ENCODE measurements at regions not wholly inside any gene's neighbourhood (a gene's known extent, or its start where the extent isn't known, plus 50 kb on each side); places are given as distances from the start of the nearest gene placed in this dataset.
"Not testable (repeated sequence)": the region's sequence is repeated elsewhere in the genome, so short reads cannot be mapped to it uniquely, and the experiment has no call there.

DNA sequence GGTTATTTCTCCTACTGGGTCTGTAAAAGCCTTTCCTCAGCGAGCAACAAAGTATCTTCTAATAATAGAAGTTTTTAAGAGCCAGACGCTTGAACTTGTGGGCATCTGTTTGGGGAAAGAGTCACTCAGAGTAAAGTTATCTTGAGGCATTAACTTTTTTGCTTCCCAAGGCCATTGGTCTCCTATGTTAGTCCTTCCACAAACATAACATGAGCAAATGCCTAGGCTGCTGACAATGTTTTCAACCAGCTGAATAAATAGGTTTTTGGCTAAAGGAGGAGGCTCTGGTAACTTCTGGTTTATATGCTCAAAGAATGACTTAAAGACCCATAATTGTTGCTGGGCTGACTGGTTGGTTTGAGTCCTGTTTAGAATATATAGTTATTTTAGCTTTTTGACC lies 213.5 kb upstream of the SYNCRIP start:
- no peak overlapping the region for H3K4me3 ChIP-seq (ENCODE audit: control insufficient read depth, low read depth, low read length)
- no peak for DNase-seq (ENCODE audit: low read depth)
- TF ChIP-seq CTCF (IDR thresholded peaks at IDR 0.05; ENCODE audit: control insufficient read depth, insufficient read depth, low read depth, low read length, missing control alignments), result no peak

DNA sequence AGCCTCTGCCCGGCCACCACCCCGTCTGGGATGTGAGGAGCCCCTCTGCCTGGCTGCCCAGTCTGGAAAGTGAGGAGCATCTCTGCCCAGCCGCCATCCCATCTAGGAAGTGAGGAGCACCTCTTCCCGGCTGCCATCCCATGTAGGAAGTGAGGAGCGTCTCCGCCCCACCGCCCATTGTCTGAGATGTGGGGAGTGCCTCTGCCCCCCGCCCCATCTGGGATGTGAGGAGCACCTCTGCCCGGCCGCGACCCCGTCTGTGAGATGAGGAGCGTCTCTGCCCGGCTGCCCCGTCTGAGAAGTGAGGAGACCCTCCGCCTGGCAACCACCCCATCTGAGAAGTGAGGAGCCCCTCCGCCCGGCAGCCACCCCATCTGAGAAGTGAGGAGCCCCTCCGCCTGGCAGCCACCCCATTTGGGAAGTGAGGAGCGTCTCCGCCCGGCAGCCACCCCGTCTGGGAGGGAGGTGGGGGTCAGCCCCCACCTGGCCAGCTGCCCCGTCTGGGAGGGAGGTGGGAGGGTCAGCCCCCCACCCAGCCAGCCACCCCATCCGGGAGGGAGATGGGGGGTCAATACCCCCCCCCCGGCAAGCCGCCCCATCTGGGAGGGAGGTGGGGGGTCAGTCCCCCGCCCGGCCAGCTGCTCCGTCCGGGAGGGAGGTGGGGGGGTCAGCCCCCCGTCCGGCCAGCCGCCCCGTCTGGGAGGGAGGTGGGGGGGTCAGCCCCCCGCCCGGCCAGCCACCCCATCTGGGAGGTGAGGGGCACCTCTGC lies 195.8 kb upstream of the SYNCRIP start:
- DNase-seq (ENCODE audit: low read depth); H3K4me3 ChIP-seq (ENCODE audit: control insufficient read depth, low read depth, low read length): not testable (repeated sequence)

- H3K4me3 ChIP-seq (ENCODE audit: control insufficient read depth, low read depth, low read length), result no peak overlapping the region
- no peak for DNase-seq (ENCODE audit: low read depth)
- TF ChIP-seq CTCF (IDR thresholded peaks at IDR 0.05; ENCODE audit: control insufficient read depth, insufficient read depth, low read depth, low read length, missing control alignments), result no peak
Observed at GRCh38 chr6:85828973-85829372, 186.3 kb upstream of the SYNCRIP start.

DNA sequence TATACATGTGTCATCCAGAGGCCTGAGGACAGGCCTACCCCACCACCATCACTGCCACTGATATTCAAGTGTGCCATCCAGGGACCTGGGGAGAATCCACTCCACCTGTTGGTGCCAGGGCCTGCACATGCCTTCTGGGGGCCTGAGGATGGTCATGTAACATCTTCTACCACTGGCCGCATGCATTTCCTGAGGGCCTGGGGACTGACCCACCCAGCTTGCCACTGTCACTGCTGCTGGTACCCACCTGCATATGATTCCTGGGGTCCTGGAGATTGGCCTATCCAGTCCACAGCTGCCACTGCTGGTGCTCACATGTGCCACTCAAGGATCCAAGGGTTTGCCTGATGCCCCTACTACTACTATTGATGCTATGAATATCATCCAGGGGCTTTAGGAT lies 184.3 kb upstream of the SYNCRIP start:
- no peak for TF ChIP-seq CTCF (IDR thresholded peaks at IDR 0.05; ENCODE audit: control insufficient read depth, insufficient read depth, low read depth, low read length, missing control alignments)
- no peak for DNase-seq (ENCODE audit: low read depth)
- no peak overlapping the region for H3K4me3 ChIP-seq (ENCODE audit: control insufficient read depth, low read depth, low read length)

- no peak for TF ChIP-seq CTCF (IDR thresholded peaks at IDR 0.05; ENCODE audit: control insufficient read depth, insufficient read depth, low read depth, low read length, missing control alignments)
- H3K4me3 ChIP-seq (ENCODE audit: control insufficient read depth, low read depth, low read length), result no peak overlapping the region
- DNase-seq (ENCODE audit: low read depth), result no peak
Observed at GRCh38 chr6:85824329-85824728, 181.6 kb upstream of the SYNCRIP start.

GRCh38 chr6:85810558-85810957 lies 167.9 kb upstream of the SYNCRIP start:
- DNase-seq (ENCODE audit: low read depth), result no peak
- no peak for TF ChIP-seq CTCF (IDR thresholded peaks at IDR 0.05; ENCODE audit: control insufficient read depth, insufficient read depth, low read depth, low read length, missing control alignments)
- no peak overlapping the region for H3K4me3 ChIP-seq (ENCODE audit: control insufficient read depth, low read depth, low read length)

DNA sequence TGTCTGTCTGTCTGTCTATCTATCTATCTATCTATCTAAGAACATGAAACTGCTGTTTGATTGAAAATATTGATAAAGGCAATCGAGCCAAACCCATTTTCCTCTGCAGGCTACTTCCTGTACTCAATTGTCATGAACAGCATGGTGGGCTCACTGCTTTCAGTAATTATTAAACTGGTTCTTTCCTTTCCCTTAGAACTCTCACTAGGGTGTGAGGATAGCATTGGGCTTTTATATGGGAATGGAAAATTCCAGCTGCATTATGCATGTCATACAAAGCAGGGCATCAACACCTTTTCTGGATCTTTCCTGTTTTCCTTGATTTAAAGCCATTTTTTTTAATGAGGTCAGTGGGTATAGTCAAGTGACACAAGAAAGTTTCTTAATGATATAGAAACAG lies 161.0 kb upstream of the SYNCRIP start:
- DNase-seq (ENCODE audit: low read depth), result no peak
- no peak overlapping the region for H3K4me3 ChIP-seq (ENCODE audit: control insufficient read depth, low read depth, low read length)
- no peak for TF ChIP-seq CTCF (IDR thresholded peaks at IDR 0.05; ENCODE audit: control insufficient read depth, insufficient read depth, low read depth, low read length, missing control alignments)

All from AG09309 (cell line).